ENCODE measurements at regions not wholly inside any gene's neighbourhood (a gene's known extent, or its start where the extent isn't known, plus 50 kb on each side); places are given as distances from the start of the nearest gene placed in this dataset.

DNA sequence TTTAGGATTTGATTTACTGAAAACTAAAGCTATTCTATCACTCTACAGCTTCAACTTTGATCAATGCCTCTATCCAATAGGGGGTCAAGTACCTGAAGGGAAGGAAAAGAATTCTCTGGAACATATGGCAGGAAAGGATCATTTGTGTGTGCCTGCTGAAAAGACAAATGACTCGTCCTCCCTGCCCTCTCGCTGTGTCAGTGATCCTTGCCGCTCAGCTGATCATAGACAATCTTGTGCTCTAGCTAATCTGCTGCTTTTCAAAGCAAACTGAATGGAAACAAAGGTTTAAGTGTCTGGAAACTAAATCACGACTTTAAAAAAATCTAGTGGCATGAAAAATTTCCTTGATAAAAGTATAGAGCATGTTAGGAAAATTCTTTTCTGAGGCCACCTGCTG, 75.6 kb upstream of the CPO start:
- no peaks in the 10 kb centered on the region for H3K36me3 ChIP-seq (replicated peaks)
- H3K4me3 ChIP-seq (ENCODE audit: low read depth, low read length): no peak overlapping the region
- no peak overlapping the region for H3K27ac ChIP-seq
- in situ Hi-C loops (cut with HindIII; ENCODE audit: low pct_ligation_motif_present, low sequenced_read_pairs): no loop called here
- H3K27me3 ChIP-seq (replicated peaks): no peaks in the 10 kb centered on the region
- TF ChIP-seq, protein P1, sequence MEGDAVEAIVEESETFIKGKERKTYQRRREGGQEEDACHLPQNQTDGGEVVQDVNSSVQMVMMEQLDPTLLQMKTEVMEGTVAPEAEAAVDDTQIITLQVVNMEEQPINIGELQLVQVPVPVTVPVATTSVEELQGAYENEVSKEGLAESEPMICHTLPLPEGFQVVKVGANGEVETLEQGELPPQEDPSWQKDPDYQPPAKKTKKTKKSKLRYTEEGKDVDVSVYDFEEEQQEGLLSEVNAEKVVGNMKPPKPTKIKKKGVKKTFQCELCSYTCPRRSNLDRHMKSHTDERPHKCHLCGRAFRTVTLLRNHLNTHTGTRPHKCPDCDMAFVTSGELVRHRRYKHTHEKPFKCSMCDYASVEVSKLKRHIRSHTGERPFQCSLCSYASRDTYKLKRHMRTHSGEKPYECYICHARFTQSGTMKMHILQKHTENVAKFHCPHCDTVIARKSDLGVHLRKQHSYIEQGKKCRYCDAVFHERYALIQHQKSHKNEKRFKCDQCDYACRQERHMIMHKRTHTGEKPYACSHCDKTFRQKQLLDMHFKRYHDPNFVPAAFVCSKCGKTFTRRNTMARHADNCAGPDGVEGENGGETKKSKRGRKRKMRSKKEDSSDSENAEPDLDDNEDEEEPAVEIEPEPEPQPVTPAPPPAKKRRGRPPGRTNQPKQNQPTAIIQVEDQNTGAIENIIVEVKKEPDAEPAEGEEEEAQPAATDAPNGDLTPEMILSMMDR (IDR thresholded peaks at IDR 0.05; ENCODE audit: low read depth, low read length, missing control alignments): no peak
- DNase-seq: no peak

DNA sequence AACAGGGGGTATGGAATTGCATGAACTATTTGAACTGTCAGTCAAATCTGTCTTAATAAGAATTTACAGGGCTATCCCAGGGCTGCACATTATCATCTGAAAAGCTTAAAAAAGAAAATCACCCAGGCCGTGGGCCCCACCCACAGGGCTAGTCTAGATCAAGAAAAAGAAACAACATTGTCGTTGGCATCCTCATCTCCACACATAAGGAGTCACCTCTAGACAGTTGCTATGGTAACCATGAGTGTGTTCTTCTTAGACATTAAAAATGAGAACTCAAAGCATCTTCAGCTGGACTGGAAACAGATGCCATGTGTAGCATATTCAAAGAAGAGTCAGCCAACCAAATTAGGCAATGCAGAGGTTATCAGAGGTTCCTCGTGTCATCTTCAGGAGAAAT, 72.3 kb upstream of the CPO start:
- no peak for DNase-seq
- Histone ChIP-seq H3K27me3 (replicated peaks) (no peaks in the 10 kb centered on the region), H3K4me3 (ENCODE audit: low read depth, low read length) (no peak overlapping the region), H3K36me3 (replicated peaks) (no peaks in the 10 kb centered on the region), H3K27ac (no peak overlapping the region)
- TF ChIP-seq, protein P1 (IDR thresholded peaks at IDR 0.05; ENCODE audit: low read depth, low read length, missing control alignments): no peak
- in situ Hi-C loops (cut with HindIII; ENCODE audit: low pct_ligation_motif_present, low sequenced_read_pairs): no loop called here

DNA sequence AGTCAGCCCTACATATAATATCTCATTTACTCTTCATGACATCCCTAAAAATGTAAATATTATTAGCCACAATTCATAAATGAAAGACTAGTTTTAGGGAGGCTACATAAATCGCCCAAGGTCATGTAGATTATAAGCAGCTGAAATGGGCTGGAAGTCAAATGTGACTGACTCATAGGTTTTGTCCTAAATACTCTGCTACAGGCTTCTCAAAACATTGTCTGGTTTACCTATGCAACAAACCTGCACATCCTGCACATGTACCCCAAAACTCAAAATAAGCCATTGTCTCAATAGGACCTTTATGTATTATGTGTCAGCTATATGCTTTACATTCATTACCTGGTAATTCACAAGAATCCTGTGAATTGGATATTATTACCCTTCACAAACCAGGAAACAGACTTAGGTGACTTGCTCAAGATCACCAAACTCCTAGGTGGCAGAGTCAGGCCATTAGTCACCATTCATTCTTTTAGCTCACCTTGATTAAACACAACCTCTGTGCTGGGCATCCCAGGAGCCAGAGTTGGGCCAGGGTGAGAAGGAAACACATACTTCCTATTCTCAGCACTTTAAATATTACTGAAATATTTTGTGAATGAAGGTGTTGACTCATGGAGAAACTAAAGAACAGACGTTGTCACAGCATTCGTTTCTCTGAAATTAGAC, 69.4 kb upstream of the CPO start:
- Histone ChIP-seq H3K27ac (no peak overlapping the region), H3K36me3 (replicated peaks) (no peaks in the 10 kb centered on the region), H3K27me3 (replicated peaks) (no peaks in the 10 kb centered on the region), H3K4me3 (ENCODE audit: low read depth, low read length) (no peak overlapping the region)
- no peak for DNase-seq
- TF ChIP-seq, protein P1 (IDR thresholded peaks at IDR 0.05; ENCODE audit: low read depth, low read length, missing control alignments): no peak
- in situ Hi-C loops (cut with HindIII; ENCODE audit: low pct_ligation_motif_present, low sequenced_read_pairs): no loop called here

DNA sequence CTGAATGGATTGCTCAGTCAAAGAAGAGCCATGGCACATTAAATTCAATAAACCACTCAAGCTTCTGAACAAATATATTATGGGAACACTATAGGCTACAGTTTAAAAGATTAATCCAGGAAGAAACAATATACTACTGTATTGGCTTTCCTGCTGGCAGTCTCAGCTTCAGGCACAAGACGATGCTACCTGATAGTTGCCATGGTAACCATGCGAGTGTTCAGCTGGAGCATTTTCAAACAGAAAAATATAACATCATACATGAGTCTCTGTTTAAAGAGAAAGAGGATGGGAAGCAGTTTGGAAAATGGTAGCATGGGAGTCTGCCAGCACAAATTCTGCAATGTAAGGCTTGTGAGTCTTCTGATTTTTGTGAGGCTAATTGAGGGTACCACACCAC, 65.9 kb upstream of the CPO start:
- H3K27ac ChIP-seq: no peak overlapping the region
- TF ChIP-seq, protein P1 (IDR thresholded peaks at IDR 0.05; ENCODE audit: low read depth, low read length, missing control alignments): no peak
- no peak for DNase-seq
- H3K4me3 ChIP-seq (ENCODE audit: low read depth, low read length): no peak overlapping the region
- no peaks in the 10 kb centered on the region for H3K36me3 ChIP-seq (replicated peaks)
- no peaks in the 10 kb centered on the region for H3K27me3 ChIP-seq (replicated peaks)
- in situ Hi-C loops (cut with HindIII; ENCODE audit: low pct_ligation_motif_present, low sequenced_read_pairs): no loop called here

DNA sequence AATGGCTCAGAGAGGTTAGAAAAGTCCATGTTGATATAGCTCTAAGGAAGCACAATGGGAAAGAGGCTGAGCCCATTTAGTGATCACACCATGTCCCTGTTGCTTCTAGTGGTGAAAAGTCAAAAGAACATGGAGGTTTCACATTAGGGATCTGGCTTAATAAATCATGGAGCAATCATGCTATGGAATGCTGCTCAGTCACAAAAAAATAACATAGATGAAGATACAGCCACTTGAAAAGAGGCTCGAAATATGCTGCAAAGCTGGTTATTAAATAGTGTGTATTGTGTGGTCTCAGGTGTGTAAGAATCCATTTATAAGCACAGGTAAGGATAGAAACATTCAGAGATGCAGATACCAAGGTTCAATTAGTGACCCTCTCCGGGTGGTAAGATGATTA, 63.6 kb upstream of the CPO start:
- TF ChIP-seq, protein P1 (IDR thresholded peaks at IDR 0.05; ENCODE audit: low read depth, low read length, missing control alignments): no peak
- in situ Hi-C loops (cut with HindIII; ENCODE audit: low pct_ligation_motif_present, low sequenced_read_pairs): no loop called here
- H3K27me3 ChIP-seq (replicated peaks): no peaks in the 10 kb centered on the region
- H3K4me3 ChIP-seq (ENCODE audit: low read depth, low read length): no peak overlapping the region
- no peak for DNase-seq
- H3K36me3 ChIP-seq (replicated peaks): no peaks in the 10 kb centered on the region
- no peak overlapping the region for H3K27ac ChIP-seq

All from brain microvascular endothelial cell (primary cell).